GM23248 (cell line): ENCODE measurements at regions not wholly inside any gene's neighbourhood (a gene's known extent, or its start where the extent isn't known, plus 50 kb on each side); places are given as distances from the start of the nearest gene placed in this dataset.

Experiments used
- DNase-seq: peaks from one replicate; pipeline ENCODE4 v3.0.0-alpha.2; 2015
- H2AFZ ChIP-seq: fragments of 200-600 bp; sonication (generic); 2 replicates; pipeline ENCODE4 v1.6.1; 2016; ENCODE audit warnings: antibody characterized with exemption
- H3F3A ChIP-seq: fragments of 200-600 bp; sonication (generic); 2 replicates; pipeline ENCODE4 v1.6.1; 2016; ENCODE audit warnings: mild to moderate bottlenecking, antibody characterized with exemption, mixed run types; ENCODE audit not compliant: insufficient read depth
- H3K27ac ChIP-seq: fragments of 200-600 bp; sonication (generic); 2 replicates; pipeline ENCODE4 v1.5.1; 2016; ENCODE audit warnings: mild to moderate bottlenecking
- H3K27me3 ChIP-seq: fragments of 200-600 bp; sonication (generic); replicated peaks from 2 replicates; pipeline ENCODE4 v1.6.1; 2016; ENCODE audit warnings: mild to moderate bottlenecking; ENCODE audit not compliant: insufficient read depth
- H3K36me3 ChIP-seq: fragments of 200-600 bp; sonication (generic); 2 replicates; pipeline ENCODE4 v1.6.1; 2016; ENCODE audit warnings: low read depth, mild to moderate bottlenecking
- H3K4me1 ChIP-seq: fragments of 200-600 bp; sonication (generic); 2 replicates; pipeline ENCODE4 v1.6.1; 2016; ENCODE audit warnings: mild to moderate bottlenecking; ENCODE audit not compliant: insufficient read depth
- H3K4me2 ChIP-seq: fragments of 200-600 bp; sonication (generic); one replicate; pipeline ENCODE4 v1.6.1; 2016; ENCODE audit warnings: mild to moderate bottlenecking; ENCODE audit not compliant: unreplicated experiment
- H3K4me3 ChIP-seq: fragments of 200-600 bp; sonication (generic); 2 replicates; pipeline ENCODE4 v1.5.1; 2016; ENCODE audit warnings: mild to moderate bottlenecking
- H3K79me2 ChIP-seq: fragments of 200-600 bp; sonication (generic); 2 replicates; pipeline ENCODE4 v1.6.1; 2016; ENCODE audit warnings: mild to moderate bottlenecking; ENCODE audit not compliant: insufficient read depth
- H3K9ac ChIP-seq: fragments of 200-600 bp; sonication (generic); 2 replicates; pipeline ENCODE4 v1.6.1; 2016; ENCODE audit warnings: mild to moderate bottlenecking
- H3K9me2 ChIP-seq: fragments of 200-600 bp; sonication (generic); 2 replicates; pipeline ENCODE4 v1.6.1; 2016; ENCODE audit warnings: mixed run types, mild to moderate bottlenecking, moderate library complexity; ENCODE audit not compliant: insufficient read depth
- H3K9me3 ChIP-seq: fragments of 200-600 bp; sonication (generic); one replicate; pipeline ENCODE4 v1.6.1; 2017; ENCODE audit warnings: low read depth
- H4K20me1 ChIP-seq: fragments of 200-600 bp; sonication (generic); 2 replicates; pipeline ENCODE4 v1.6.0; 2016; ENCODE audit not compliant: insufficient read depth
- EZH2 ChIP-seq: fragments of 200-600 bp; sonication (generic); IDR thresholded peaks from 2 replicates; pipeline ENCODE4 v1.6.1; 2018; ENCODE audit warnings: antibody characterized with exemption, mild to moderate bottlenecking; ENCODE audit not compliant: insufficient read depth, poor library complexity, severe bottlenecking
- EZH2phosphoT487 ChIP-seq: fragments of 200-600 bp; sonication (generic); IDR thresholded peaks from 2 replicates; pipeline ENCODE4 v1.6.1; 2018; ENCODE audit warnings: antibody characterized with exemption, moderate library complexity, mild to moderate bottlenecking, low read depth; ENCODE audit not compliant: insufficient read depth
- WGBS, 2 experiments: methylation state at CpG; one replicate each; pipeline ENCODE4 v1.1.6; 2015 to 2017; ENCODE audit warnings: low lambda C conversion rate in 2 of 2, low coverage in 1 of 2; ENCODE audit errors: missing lambda C conversion rate in 2 of 2; 5-methylcytosine and 5-hydroxymethylcytosine counted together
- in situ Hi-C: fragments of 300-500 bp; cut with MboI; formaldehyde crosslinking; loops from 2 replicates; pipeline ENCODE4 v1.15.0; 2020

GRCh38 chr2:236664136-236664535, 94.5 kb downstream of the ACKR3 start:
- Histone ChIP-seq H3K36me3 (no peaks in the 10 kb centered on the region), H3K79me2 (no peaks in the 10 kb centered on the region), H3K9me3 (no peaks in the 10 kb centered on the region), H3F3A (peaks cover 39% of the 10 kb centered on the region), H4K20me1 (no peaks in the 10 kb centered on the region), H3K4me2 (peak overlapping the region; percentile 80), H3K4me1 (peaks cover 48% of the 10 kb centered on the region), H3K27ac (peak overlapping the region; percentile 93), H3K4me3 (peak overlapping the region; percentile 21), H3K9ac (no peak overlapping the region), H3K9me2 (no peaks in the 10 kb centered on the region), H2AFZ (no peak overlapping the region), H3K27me3 (no peaks in the 10 kb centered on the region)
- WGBS, 2 experiments = 14 to 16% methylated on average over 6 of the region's 6 CpGs
- in situ Hi-C loops = no loop called here
- no peak for TF ChIP-seq EZH2
- no peak for TF ChIP-seq EZH2phosphoT487
- DNase-seq = no peak

- H3K36me3 ChIP-seq = no peaks in the 10 kb centered on the region
- no peaks in the 10 kb centered on the region for H3K79me2 ChIP-seq
- H3K4me2 ChIP-seq = no peak overlapping the region
- 83 to 86% methylated on average over 7 of the region's 7 CpGs for WGBS, 2 experiments
- H2AFZ ChIP-seq = no peak overlapping the region
- no peak overlapping the region for H3K27ac ChIP-seq
- peaks cover 38% of the 10 kb centered on the region for H3F3A ChIP-seq
- no peak overlapping the region for H3K4me3 ChIP-seq
- H3K9me3 ChIP-seq = no peaks in the 10 kb centered on the region
- in situ Hi-C loops = no loop called here
- TF ChIP-seq EZH2phosphoT487 (no peak), EZH2 (no peak)
- no peak overlapping the region for H3K9ac ChIP-seq
- H4K20me1 ChIP-seq = no peaks in the 10 kb centered on the region
- H3K27me3 ChIP-seq = 0 out of 2 replicates have a peak, but pooled peaks cover 5% of the 10 kb centered on the region
- DNase-seq = peak; percentile 11
- H3K9me2 ChIP-seq = no peaks in the 10 kb centered on the region
- peaks cover 47% of the 10 kb centered on the region for H3K4me1 ChIP-seq
These were observed 95.5 kb downstream of the ACKR3 start for GRCh38 chr2:236665101-236665500.

GRCh38 chr2:236665572-236666118, 96.0 kb downstream of the ACKR3 start:
- no peak overlapping the region for H3K9ac ChIP-seq
- TF ChIP-seq EZH2 (no peak), EZH2phosphoT487 (no peak)
- WGBS, 2 experiments = 77 to 83% methylated on average over 11 of the region's 11 CpGs

GRCh38 chr2:236666646-236667204, 97.1 kb downstream of the ACKR3 start:
- Histone ChIP-seq H3K9me2 (no peaks in the 10 kb centered on the region), H3K9ac (no peak overlapping the region), H3F3A (peaks cover 22% of the 10 kb centered on the region), H3K27me3 (0 out of 2 replicates have a peak, but pooled peaks cover 6% of the 10 kb centered on the region), H3K4me1 (peaks cover 31% of the 10 kb centered on the region), H3K9me3 (no peaks in the 10 kb centered on the region), H2AFZ (no peak overlapping the region), H3K79me2 (no peaks in the 10 kb centered on the region), H4K20me1 (no peaks in the 10 kb centered on the region), H3K27ac (no peak overlapping the region), H3K4me3 (no peak overlapping the region), H3K4me2 (no peak overlapping the region), H3K36me3 (no peaks in the 10 kb centered on the region)
- in situ Hi-C loops = no loop called here
- no peak for TF ChIP-seq EZH2phosphoT487
- TF ChIP-seq EZH2 = no peak
- 95 to 96% methylated on average over 14 of the region's 14 CpGs for WGBS, 2 experiments
- DNase-seq = no peak

More at GRCh38 chr2:236665572-236666118, 96.0 kb downstream of the ACKR3 start:
- Histone ChIP-seq H3K36me3 (no peaks in the 10 kb centered on the region), H3F3A (peaks cover 33% of the 10 kb centered on the region), H3K79me2 (no peaks in the 10 kb centered on the region), H3K4me1 (peaks cover 41% of the 10 kb centered on the region), H3K27ac (no peak overlapping the region), H3K9me3 (no peaks in the 10 kb centered on the region), H3K27me3 (0 out of 2 replicates have a peak, but pooled peaks cover 6% of the 10 kb centered on the region), H3K4me2 (no peak overlapping the region), H3K9me2 (no peaks in the 10 kb centered on the region), H3K4me3 (no peak overlapping the region), H4K20me1 (no peaks in the 10 kb centered on the region), H2AFZ (no peak overlapping the region)
- peak; percentile 30 for DNase-seq
- in situ Hi-C loops = no loop called here
